H9 (cell line): ENCODE measurements at regions not wholly inside any gene's neighbourhood (a gene's known extent, or its start where the extent isn't known, plus 50 kb on each side); places are given as distances from the start of the nearest gene placed in this dataset.

Source experiments
- DNase-seq: peaks from one replicate; pipeline ENCODE4 v3.0.0-alpha.2; 2017
- H2AFZ ChIP-seq: one replicate; pipeline ENCODE4 v1.6.1; 2013; ENCODE audit warnings: mild to moderate bottlenecking, low read length, control low read depth, moderate library complexity
- H2AK5ac ChIP-seq: 2 replicates; pipeline ENCODE4 v1.6.1; 2013; ENCODE audit warnings: low read length, control low read depth, mixed read lengths; ENCODE audit not compliant: insufficient read length
- H2BK120ac ChIP-seq: one replicate; pipeline ENCODE4 v1.6.1; 2013; ENCODE audit warnings: low read depth, mild to moderate bottlenecking, low read length, control low read depth, inconsistent platforms; ENCODE audit not compliant: poor library complexity, severe bottlenecking
- H2BK12ac ChIP-seq: 2 replicates; pipeline ENCODE4 v1.6.1; 2013; ENCODE audit warnings: low read length, control low read depth, mixed read lengths, low read depth; ENCODE audit not compliant: insufficient read length
- H2BK15ac ChIP-seq: 2 replicates; pipeline ENCODE4 v1.6.1; 2013; ENCODE audit warnings: low read depth, low read length, control low read depth
- H2BK20ac ChIP-seq: one replicate; pipeline ENCODE4 v1.6.1; 2013; ENCODE audit warnings: low read depth, mild to moderate bottlenecking, low read length, control low read depth, inconsistent platforms; ENCODE audit not compliant: poor library complexity, severe bottlenecking
- H2BK5ac ChIP-seq: 2 replicates; pipeline ENCODE4 v1.6.1; 2013; ENCODE audit warnings: low read length, control low read depth, mixed read lengths; ENCODE audit not compliant: insufficient read length
- H3K14ac ChIP-seq: 2 replicates; pipeline ENCODE4 v1.6.1; 2013; ENCODE audit warnings: low read length, control low read depth; ENCODE audit not compliant: insufficient read depth
- H3K18ac ChIP-seq: 2 replicates; pipeline ENCODE4 v1.6.1; 2013; ENCODE audit warnings: low read depth, mild to moderate bottlenecking, mixed read lengths, low read length, control low read depth; ENCODE audit not compliant: insufficient read length
- H3K23ac ChIP-seq: 2 replicates; pipeline ENCODE4 v1.6.1; 2013; ENCODE audit warnings: low read length, control low read depth, mixed read lengths, low read depth; ENCODE audit not compliant: insufficient read length
- H3K23me2 ChIP-seq: 2 replicates; pipeline ENCODE4 v1.6.1; 2013; ENCODE audit warnings: low read depth, mild to moderate bottlenecking, mixed read lengths, low read length, control low read depth; ENCODE audit not compliant: insufficient read length, poor library complexity, severe bottlenecking
- H3K27ac ChIP-seq: 2 replicates; pipeline ENCODE4 v1.5.1; 2013; ENCODE audit warnings: low read length, control low read depth, mixed read lengths, low read depth; ENCODE audit not compliant: insufficient read length
- H3K27me3 ChIP-seq: 2 replicates; pipeline ENCODE4 v1.6.1; 2013; ENCODE audit warnings: low read length, control low read depth, inconsistent platforms; ENCODE audit not compliant: insufficient read depth
- H3K4ac ChIP-seq: 2 replicates; pipeline ENCODE4 v1.6.1; 2013; ENCODE audit warnings: low read depth, mild to moderate bottlenecking, control low read depth, inconsistent platforms, low read length, moderate library complexity
- H3K4me1 ChIP-seq: 2 replicates; pipeline ENCODE4 v1.6.1; 2013; ENCODE audit warnings: low read length, control low read depth, inconsistent platforms; ENCODE audit not compliant: insufficient read depth
- H3K4me2 ChIP-seq: 2 replicates; pipeline ENCODE4 v1.6.1; 2013; ENCODE audit warnings: low read length, control low read depth, mixed read lengths; ENCODE audit not compliant: insufficient read length, insufficient read depth
- H3K56ac ChIP-seq: 2 replicates; pipeline ENCODE4 v1.6.1; 2013; ENCODE audit warnings: low read depth, mild to moderate bottlenecking, mixed read lengths, low read length, control low read depth; ENCODE audit not compliant: insufficient read length
- H3K79me1 ChIP-seq: 2 replicates; pipeline ENCODE4 v1.6.1; 2013; ENCODE audit warnings: low read depth, mild to moderate bottlenecking, moderate library complexity, low read length, control low read depth, inconsistent platforms; ENCODE audit not compliant: insufficient read depth, poor library complexity, severe bottlenecking
- H3K79me2 ChIP-seq: 2 replicates; pipeline ENCODE4 v1.6.1; 2013; ENCODE audit warnings: low read length, control low read depth, inconsistent platforms; ENCODE audit not compliant: insufficient read depth
- H3K9ac ChIP-seq: 2 replicates; pipeline ENCODE4 v1.6.1; 2013; ENCODE audit warnings: low read length, control low read depth, mixed read lengths; ENCODE audit not compliant: insufficient read length; ENCODE audit errors: extremely low read depth
- H3K9me3 ChIP-seq: one replicate; pipeline ENCODE4 v1.6.1; 2013; ENCODE audit warnings: low read depth, low read length, inconsistent platforms; ENCODE audit not compliant: control insufficient read depth
- H3T11ph ChIP-seq: one replicate; pipeline ENCODE4 v1.6.1; 2013; ENCODE audit warnings: mild to moderate bottlenecking, low read length, control low read depth, inconsistent platforms
- H4K20me1 ChIP-seq: one replicate; pipeline ENCODE4 v1.6.1; 2013; ENCODE audit not compliant: control insufficient read depth, insufficient read length, insufficient read depth
- H4K5ac ChIP-seq: 2 replicates; pipeline ENCODE4 v1.6.1; 2013; ENCODE audit warnings: low read depth, mild to moderate bottlenecking, mixed read lengths, low read length, control low read depth; ENCODE audit not compliant: insufficient read length
- H4K8ac ChIP-seq: replicated peaks from 2 replicates; pipeline ENCODE4 v1.6.1; 2013; ENCODE audit warnings: low read length, control low read depth, mixed read lengths, low read depth; ENCODE audit not compliant: insufficient read length
- H4K91ac ChIP-seq: 2 replicates; pipeline ENCODE4 v1.6.1; 2013; ENCODE audit warnings: low read depth, mild to moderate bottlenecking, moderate library complexity, mixed read lengths, low read length, control low read depth; ENCODE audit not compliant: insufficient read length
- H3K27ac Mint-ChIP-seq, 3 experiments: 2 replicates in 2 of 3; 3 replicates in 1 of 3; pipeline ENCODE4 v1.8.0; 2020 to 2021; ENCODE audit warnings: mixed read lengths in 3 of 3, mild to moderate bottlenecking in 1 of 3, moderate library complexity in 1 of 3
- H3K27me3 Mint-ChIP-seq: 2 replicates; pipeline ENCODE4 v1.8.0; 2021; ENCODE audit warnings: low read depth, mild to moderate bottlenecking, moderate library complexity, mixed read lengths
- H3K36me3 Mint-ChIP-seq, 3 experiments: 2 replicates in 2 of 3; 3 replicates in 1 of 3; pipeline ENCODE4 v1.8.0; 2020 to 2021; ENCODE audit warnings: low read depth in 3 of 3, mixed read lengths in 3 of 3; ENCODE audit not compliant: insufficient read depth in 1 of 3
- H3K4me1 Mint-ChIP-seq, 2 experiments: 2 replicates each; pipeline ENCODE4 v1.8.0; 2020; ENCODE audit warnings: mixed read lengths in 2 of 2
- H3K4me3 Mint-ChIP-seq, 2 experiments: 2 replicates in 1 of 2; 3 replicates in 1 of 2; pipeline ENCODE4 v1.8.0; 2020 to 2021; ENCODE audit warnings: mild to moderate bottlenecking in 2 of 2, mixed read lengths in 2 of 2, moderate library complexity in 1 of 2
- H3K9me3 Mint-ChIP-seq, 2 experiments: 2 replicates in 1 of 2; 3 replicates in 1 of 2; pipeline ENCODE4 v1.8.0; 2020; ENCODE audit warnings: mild to moderate bottlenecking in 2 of 2, mixed read lengths in 2 of 2, moderate library complexity in 1 of 2
- WGBS: extraction: QIAGEN DNeasy Blood & Tissue Kit; methylation state at CpG from one replicate; pipeline ENCODE4 v1.1.7; 2013; ENCODE audit warnings: missing lambda C conversion rate, low lambda C conversion rate, mixed read lengths; ENCODE audit not compliant: insufficient read length; ENCODE audit errors: extremely low coverage; 5-methylcytosine and 5-hydroxymethylcytosine counted together
- TF ChIP-seq, protein P1 (sequence below): fragments of 200-600 bp; sonication (generic); conservative IDR thresholded peaks from 3 replicates; pipeline ENCODE4 v1.8.0; 2021; ENCODE audit warnings: antibody characterized with exemption, mild to moderate bottlenecking

DNA sequence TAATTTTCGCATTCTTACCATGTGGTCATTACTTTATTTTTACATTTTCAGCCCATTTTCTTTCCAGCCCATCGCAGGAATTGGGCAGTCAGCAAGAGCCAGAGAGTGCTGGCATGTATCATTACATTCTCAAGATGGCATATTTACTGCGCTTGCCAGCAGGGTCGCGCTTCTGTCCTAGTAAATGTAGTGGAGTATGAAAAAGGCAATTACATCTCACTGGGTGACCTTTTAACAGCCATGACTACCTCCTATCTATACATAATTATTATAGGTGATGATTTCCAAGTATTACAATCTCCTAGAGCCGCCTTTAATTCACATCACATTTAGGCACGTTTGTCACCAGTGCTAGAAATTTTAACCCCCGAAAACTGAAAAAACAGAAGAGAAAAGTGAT is 433.7 kb upstream of the MGMT start:
- H3K4me3 Mint-ChIP-seq: no peak overlapping the region
- no peak overlapping the region for H2BK5ac ChIP-seq
- no CpG with 5 or more reads among the region's 8 CpGs for WGBS
- H3K27ac Mint-ChIP-seq: no peak overlapping the region
- no peak overlapping the region for H3K23ac ChIP-seq
- no peaks in the 10 kb centered on the region for H3K9me3 Mint-ChIP-seq
- H3K79me1 ChIP-seq: no peaks in the 10 kb centered on the region
- H4K20me1 ChIP-seq: no peaks in the 10 kb centered on the region
- no peaks in the 10 kb centered on the region for H3K27me3 ChIP-seq
- H3K79me2 ChIP-seq: no peaks in the 10 kb centered on the region
- no peak overlapping the region for H3K4ac ChIP-seq
- H3K4me2 ChIP-seq: no peak overlapping the region
- H3K4me1 ChIP-seq: peaks cover 4% of the 10 kb centered on the region; the same call in 1 of the 2 replicates
- H3K23me2 ChIP-seq: no peaks in the 10 kb centered on the region
- H3K27me3 Mint-ChIP-seq: no peaks in the 10 kb centered on the region; the same call in 1 of the 2 replicates
- H4K91ac ChIP-seq: no peak overlapping the region
- no peak overlapping the region for H3K9ac ChIP-seq
- no peak overlapping the region for H3K56ac ChIP-seq
- H3K4me1 Mint-ChIP-seq: peaks cover 27 to 30% of the 10 kb centered on the region in 2 experiments
- H3K27ac ChIP-seq: no peak overlapping the region
- H4K8ac ChIP-seq: no peak overlapping the region
- no peaks in the 10 kb centered on the region for H3K36me3 Mint-ChIP-seq
- no peak overlapping the region for H4K5ac ChIP-seq
- no peak for DNase-seq
- H2BK20ac ChIP-seq: no peak overlapping the region
- no peak overlapping the region for H2BK120ac ChIP-seq
- H2BK12ac ChIP-seq: no peak overlapping the region
- no peaks in the 10 kb centered on the region for H3K9me3 ChIP-seq
- H3K14ac ChIP-seq: no peak overlapping the region
- no peak overlapping the region for H3K18ac ChIP-seq
- no peak overlapping the region for H2BK15ac ChIP-seq
- H2AFZ ChIP-seq: no peak overlapping the region
- H2AK5ac ChIP-seq: no peak overlapping the region
- no peak overlapping the region for H3T11ph ChIP-seq
- TF ChIP-seq, protein P1, sequence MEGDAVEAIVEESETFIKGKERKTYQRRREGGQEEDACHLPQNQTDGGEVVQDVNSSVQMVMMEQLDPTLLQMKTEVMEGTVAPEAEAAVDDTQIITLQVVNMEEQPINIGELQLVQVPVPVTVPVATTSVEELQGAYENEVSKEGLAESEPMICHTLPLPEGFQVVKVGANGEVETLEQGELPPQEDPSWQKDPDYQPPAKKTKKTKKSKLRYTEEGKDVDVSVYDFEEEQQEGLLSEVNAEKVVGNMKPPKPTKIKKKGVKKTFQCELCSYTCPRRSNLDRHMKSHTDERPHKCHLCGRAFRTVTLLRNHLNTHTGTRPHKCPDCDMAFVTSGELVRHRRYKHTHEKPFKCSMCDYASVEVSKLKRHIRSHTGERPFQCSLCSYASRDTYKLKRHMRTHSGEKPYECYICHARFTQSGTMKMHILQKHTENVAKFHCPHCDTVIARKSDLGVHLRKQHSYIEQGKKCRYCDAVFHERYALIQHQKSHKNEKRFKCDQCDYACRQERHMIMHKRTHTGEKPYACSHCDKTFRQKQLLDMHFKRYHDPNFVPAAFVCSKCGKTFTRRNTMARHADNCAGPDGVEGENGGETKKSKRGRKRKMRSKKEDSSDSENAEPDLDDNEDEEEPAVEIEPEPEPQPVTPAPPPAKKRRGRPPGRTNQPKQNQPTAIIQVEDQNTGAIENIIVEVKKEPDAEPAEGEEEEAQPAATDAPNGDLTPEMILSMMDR: no peak
